ENCODE measurements at regions not wholly inside any gene's neighbourhood (a gene's known extent, or its start where the extent isn't known, plus 50 kb on each side); places are given as distances from the start of the nearest gene placed in this dataset.

DNA sequence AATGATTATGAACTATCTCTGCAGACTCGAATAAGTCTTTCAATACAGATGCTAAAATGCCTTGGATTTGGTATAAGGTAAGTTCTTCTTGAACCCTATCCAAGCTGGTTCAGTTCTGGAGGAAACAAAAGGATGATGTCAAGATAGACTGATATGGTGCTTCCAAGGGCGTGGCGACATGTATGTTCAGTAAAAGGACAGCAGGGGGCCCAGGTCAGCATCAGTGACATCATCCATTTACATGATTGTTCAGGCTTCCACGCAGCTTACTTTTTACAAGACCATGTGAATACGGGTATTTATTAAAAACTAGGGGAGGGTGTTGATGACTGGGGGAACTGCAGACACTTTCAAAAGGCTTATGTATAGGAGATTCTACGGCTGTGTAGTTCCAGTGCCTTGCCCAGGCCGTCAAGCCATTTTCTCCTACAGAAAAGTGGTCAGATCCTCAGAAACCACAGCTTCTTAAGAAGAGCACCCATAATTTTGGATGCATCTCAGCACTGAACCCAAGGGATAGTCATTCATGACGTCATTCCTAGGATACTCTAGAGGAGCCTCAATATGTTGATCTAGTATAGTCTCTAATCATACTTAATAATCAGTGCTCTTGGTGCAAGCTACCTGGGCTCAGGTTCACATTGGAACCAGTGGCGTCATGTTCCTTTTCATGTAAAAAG, 527.7 kb downstream of the FUT8 start:
- ChIA-PET POLR2A (no interaction called here), RAD21 (ENCODE audit: unreplicated experiment) (no interaction called here), SMC1A (ENCODE audit: uncharacterized antibody, unreplicated experiment) (interaction anchor here (1.2 to 2.0 kb wide), 2 partner anchors 20 to 525 kb away, joined by 5 read pairs; no protein-coding TSS in a partner anchor), CTCF (interaction anchor here (0.8 to 3.3 kb wide), 5 partner anchors 9 to 529 kb away, joined by 3 to 15 read pairs (median 3); no protein-coding TSS in a partner anchor)
- Histone ChIP-seq H3K27ac (ENCODE audit: control insufficient read depth, insufficient read depth) (no peak overlapping the region), H3K79me2 (ENCODE audit: control insufficient read depth, insufficient read depth, low read length) (no peaks in the 10 kb centered on the region), H3K4me1 (ENCODE audit: control insufficient read depth, insufficient read depth, low read length) (no peaks in the 10 kb centered on the region), H3K4me3 (no peak overlapping the region), H4K20me1 (ENCODE audit: control insufficient read depth, insufficient read depth) (no peaks in the 10 kb centered on the region), H3K4me2 (ENCODE audit: control insufficient read depth, insufficient read depth) (no peak overlapping the region), H3K27me3 (replicated peaks in 1 of 2; ENCODE audit: control insufficient read depth in 2 of 2, insufficient read depth in 2 of 2, low read length in 1 of 2) (no peaks in the 10 kb centered on the region), H2AFZ (ENCODE audit: control insufficient read depth, low read depth, low read length) (no peak overlapping the region), H3K9me3 (replicated peaks; ENCODE audit: control insufficient read depth, insufficient read depth, low read length) (no peaks in the 10 kb centered on the region), H3K9ac (ENCODE audit: control insufficient read depth, insufficient read depth, low read length) (no peak overlapping the region), H3K36me3 (ENCODE audit: control insufficient read depth in 2 of 2, insufficient read depth in 2 of 2, low read length in 1 of 2) (no peaks in the 10 kb centered on the region)
- BruUV-seq (replicated peaks), result no TSS peak
- in situ Hi-C loops (cut with MboI), result no loop called here
- 18% methylated on average over 9 of the region's 9 CpGs for WGBS (ENCODE audit: insufficient coverage, insufficient replicate concordance, low lambda C conversion rate, missing lambda C conversion rate)
- no peak for DNase-seq (ENCODE audit: low read depth, low spot score)
- ATAC-seq, result peak; percentile 82
- intact Hi-C loops (cut with micrococcal nuclease; ENCODE audit: unreplicated experiment), result no loop called here
- FAIRE-seq, result peak; percentile 76
- TF ChIP-seq POLR2AphosphoS2 (IDR thresholded peaks at IDR 0.05; ENCODE audit: low read depth, low read length) (no peak), BCL11A (IDR thresholded peaks at IDR 0.05; ENCODE audit: low read depth, low read length) (no peak), ZNF384 (IDR thresholded peaks at IDR 0.05; ENCODE audit: borderline replicate concordance, low read depth, low read length) (no peak), SMAD1 (IDR thresholded peaks at IDR 0.05; ENCODE audit: low read depth, partially characterized antibody) (no peak), ZNF217 (IDR thresholded peaks at IDR 0.05) (no peak), TCF7 (IDR thresholded peaks at IDR 0.05; ENCODE audit: borderline replicate concordance) (no peak), RELA (IDR thresholded peaks at IDR 0.05; ENCODE audit: borderline replicate concordance, partially characterized antibody) (no peak), SREBF2 (IDR thresholded peaks at IDR 0.05; ENCODE audit: low read length) (no peak), JUNB (IDR thresholded peaks at IDR 0.05) (no peak), CBX5 (IDR thresholded peaks at IDR 0.05; ENCODE audit: low read depth) (no peak)
- TF ChIP-seq, protein P1, sequence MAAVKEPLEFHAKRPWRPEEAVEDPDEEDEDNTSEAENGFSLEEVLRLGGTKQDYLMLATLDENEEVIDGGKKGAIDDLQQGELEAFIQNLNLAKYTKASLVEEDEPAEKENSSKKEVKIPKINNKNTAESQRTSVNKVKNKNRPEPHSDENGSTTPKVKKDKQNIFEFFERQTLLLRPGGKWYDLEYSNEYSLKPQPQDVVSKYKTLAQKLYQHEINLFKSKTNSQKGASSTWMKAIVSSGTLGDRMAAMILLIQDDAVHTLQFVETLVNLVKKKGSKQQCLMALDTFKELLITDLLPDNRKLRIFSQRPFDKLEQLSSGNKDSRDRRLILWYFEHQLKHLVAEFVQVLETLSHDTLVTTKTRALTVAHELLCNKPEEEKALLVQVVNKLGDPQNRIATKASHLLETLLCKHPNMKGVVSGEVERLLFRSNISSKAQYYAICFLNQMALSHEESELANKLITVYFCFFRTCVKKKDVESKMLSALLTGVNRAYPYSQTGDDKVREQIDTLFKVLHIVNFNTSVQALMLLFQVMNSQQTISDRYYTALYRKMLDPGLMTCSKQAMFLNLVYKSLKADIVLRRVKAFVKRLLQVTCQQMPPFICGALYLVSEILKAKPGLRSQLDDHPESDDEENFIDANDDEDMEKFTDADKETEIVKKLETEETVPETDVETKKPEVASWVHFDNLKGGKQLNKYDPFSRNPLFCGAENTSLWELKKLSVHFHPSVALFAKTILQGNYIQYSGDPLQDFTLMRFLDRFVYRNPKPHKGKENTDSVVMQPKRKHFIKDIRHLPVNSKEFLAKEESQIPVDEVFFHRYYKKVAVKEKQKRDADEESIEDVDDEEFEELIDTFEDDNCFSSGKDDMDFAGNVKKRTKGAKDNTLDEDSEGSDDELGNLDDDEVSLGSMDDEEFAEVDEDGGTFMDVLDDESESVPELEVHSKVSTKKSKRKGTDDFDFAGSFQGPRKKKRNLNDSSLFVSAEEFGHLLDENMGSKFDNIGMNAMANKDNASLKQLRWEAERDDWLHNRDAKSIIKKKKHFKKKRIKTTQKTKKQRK (IDR thresholded peaks at IDR 0.05; ENCODE audit: low read depth, low read length), result no peak
- TF ChIP-seq, protein P2, sequence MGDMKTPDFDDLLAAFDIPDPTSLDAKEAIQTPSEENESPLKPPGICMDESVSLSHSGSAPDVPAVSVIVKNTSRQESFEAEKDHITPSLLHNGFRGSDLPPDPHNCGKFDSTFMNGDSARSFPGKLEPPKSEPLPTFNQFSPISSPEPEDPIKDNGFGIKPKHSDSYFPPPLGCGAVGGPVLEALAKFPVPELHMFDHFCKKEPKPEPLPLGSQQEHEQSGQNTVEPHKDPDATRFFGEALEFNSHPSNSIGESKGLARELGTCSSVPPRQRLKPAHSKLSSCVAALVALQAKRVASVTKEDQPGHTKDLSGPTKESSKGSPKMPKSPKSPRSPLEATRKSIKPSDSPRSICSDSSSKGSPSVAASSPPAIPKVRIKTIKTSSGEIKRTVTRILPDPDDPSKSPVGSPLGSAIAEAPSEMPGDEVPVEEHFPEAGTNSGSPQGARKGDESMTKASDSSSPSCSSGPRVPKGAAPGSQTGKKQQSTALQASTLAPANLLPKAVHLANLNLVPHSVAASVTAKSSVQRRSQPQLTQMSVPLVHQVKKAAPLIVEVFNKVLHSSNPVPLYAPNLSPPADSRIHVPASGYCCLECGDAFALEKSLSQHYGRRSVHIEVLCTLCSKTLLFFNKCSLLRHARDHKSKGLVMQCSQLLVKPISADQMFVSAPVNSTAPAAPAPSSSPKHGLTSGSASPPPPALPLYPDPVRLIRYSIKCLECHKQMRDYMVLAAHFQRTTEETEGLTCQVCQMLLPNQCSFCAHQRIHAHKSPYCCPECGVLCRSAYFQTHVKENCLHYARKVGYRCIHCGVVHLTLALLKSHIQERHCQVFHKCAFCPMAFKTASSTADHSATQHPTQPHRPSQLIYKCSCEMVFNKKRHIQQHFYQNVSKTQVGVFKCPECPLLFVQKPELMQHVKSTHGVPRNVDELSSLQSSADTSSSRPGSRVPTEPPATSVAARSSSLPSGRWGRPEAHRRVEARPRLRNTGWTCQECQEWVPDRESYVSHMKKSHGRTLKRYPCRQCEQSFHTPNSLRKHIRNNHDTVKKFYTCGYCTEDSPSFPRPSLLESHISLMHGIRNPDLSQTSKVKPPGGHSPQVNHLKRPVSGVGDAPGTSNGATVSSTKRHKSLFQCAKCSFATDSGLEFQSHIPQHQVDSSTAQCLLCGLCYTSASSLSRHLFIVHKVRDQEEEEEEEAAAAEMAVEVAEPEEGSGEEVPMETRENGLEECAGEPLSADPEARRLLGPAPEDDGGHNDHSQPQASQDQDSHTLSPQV (IDR thresholded peaks at IDR 0.05), result no peak
- TF ChIP-seq, protein P3, sequence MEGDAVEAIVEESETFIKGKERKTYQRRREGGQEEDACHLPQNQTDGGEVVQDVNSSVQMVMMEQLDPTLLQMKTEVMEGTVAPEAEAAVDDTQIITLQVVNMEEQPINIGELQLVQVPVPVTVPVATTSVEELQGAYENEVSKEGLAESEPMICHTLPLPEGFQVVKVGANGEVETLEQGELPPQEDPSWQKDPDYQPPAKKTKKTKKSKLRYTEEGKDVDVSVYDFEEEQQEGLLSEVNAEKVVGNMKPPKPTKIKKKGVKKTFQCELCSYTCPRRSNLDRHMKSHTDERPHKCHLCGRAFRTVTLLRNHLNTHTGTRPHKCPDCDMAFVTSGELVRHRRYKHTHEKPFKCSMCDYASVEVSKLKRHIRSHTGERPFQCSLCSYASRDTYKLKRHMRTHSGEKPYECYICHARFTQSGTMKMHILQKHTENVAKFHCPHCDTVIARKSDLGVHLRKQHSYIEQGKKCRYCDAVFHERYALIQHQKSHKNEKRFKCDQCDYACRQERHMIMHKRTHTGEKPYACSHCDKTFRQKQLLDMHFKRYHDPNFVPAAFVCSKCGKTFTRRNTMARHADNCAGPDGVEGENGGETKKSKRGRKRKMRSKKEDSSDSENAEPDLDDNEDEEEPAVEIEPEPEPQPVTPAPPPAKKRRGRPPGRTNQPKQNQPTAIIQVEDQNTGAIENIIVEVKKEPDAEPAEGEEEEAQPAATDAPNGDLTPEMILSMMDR (IDR thresholded peaks at IDR 0.05 in 2 of 3, conservative IDR thresholded peaks at IDR 0.05 in 1 of 3; ENCODE audit: control insufficient read depth in 2 of 3, extremely low read depth in 1 of 3, insufficient read depth in 1 of 3, low read depth in 3 of 3, low read length in 3 of 3), result peak; percentile 44 to 51 (median 45); a peak in 5 of 6 replicates

Data from GM12878 (cell line).